ENCODE measurements at regions not wholly inside any gene's neighbourhood (a gene's known extent, or its start where the extent isn't known, plus 50 kb on each side); places are given as distances from the start of the nearest gene placed in this dataset.
"Not testable (repeated sequence)": the region's sequence is repeated elsewhere in the genome, so short reads cannot be mapped to it uniquely, and the experiment has no call there.

DNA sequence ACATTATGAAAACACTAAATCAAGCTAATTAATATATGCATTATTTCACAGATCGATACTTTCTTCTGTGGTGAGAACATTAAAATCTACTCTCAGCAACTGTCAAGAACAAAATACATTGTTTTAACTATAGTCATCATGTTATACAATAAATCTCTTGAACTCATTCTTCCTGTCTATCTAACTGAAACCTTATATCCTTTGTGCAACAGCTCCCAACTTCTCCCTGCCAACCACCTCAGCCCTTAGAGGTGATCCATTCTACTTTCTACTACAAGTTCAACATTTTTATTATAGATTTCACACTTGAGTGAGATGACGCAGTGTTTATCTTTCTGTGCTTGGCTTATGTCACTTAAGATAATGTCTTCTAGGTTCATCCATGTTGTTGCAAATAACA, 535.2 kb upstream of the CRIM1 start:
- no peaks in the 10 kb centered on the region for H3K36me3 Mint-ChIP-seq (ENCODE audit: low read depth)
- H3K4me3 Mint-ChIP-seq (ENCODE audit: unreplicated experiment), result no peak overlapping the region
- TF ChIP-seq CTCF (IDR thresholded peaks at IDR 0.05), result no peak
- H3K4me1 Mint-ChIP-seq (ENCODE audit: low read depth), result no peaks in the 10 kb centered on the region
- H3K9me3 Mint-ChIP-seq (ENCODE audit: low read depth), result no peaks in the 10 kb centered on the region
- DNase-seq (ENCODE audit: low spot score), result no peak
- H3K27ac Mint-ChIP-seq (ENCODE audit: unreplicated experiment), result no peak overlapping the region
- peaks cover 23% of the 10 kb centered on the region for H3K27me3 Mint-ChIP-seq (ENCODE audit: low read depth)

DNA sequence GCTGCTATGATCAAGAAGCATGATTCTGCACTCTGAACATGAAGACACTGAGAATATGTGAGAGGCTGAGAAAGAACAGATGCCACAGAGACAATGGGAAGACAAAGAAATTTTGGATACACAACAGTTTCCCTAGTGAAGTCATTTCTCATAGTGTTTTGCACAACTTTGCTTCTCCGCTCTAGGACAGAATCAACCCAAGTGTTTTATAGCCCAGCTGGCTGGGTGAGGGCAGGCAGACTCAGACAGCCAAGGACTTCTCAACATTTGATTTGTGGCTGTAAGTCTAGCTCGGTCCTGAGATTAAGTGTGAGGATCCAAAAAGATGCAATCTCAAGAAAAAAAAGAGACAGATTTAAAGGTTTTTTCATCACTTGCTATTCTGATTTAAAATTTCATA, 536.5 kb upstream of the CRIM1 start:
- Mint-ChIP-seq H3K9me3 (ENCODE audit: low read depth) (no peaks in the 10 kb centered on the region), H3K4me1 (ENCODE audit: low read depth) (no peaks in the 10 kb centered on the region), H3K27ac (ENCODE audit: unreplicated experiment) (no peak overlapping the region), H3K36me3 (ENCODE audit: low read depth) (no peaks in the 10 kb centered on the region), H3K4me3 (ENCODE audit: unreplicated experiment) (no peak overlapping the region), H3K27me3 (ENCODE audit: low read depth) (peaks cover 22% of the 10 kb centered on the region)
- no peak for TF ChIP-seq CTCF (IDR thresholded peaks at IDR 0.05)
- no peak for DNase-seq (ENCODE audit: low spot score)

GRCh38 chr2:35818359-35818758, 537.2 kb upstream of the CRIM1 start:
- peaks cover 20% of the 10 kb centered on the region for H3K27me3 Mint-ChIP-seq (ENCODE audit: low read depth)
- H3K4me1 Mint-ChIP-seq (ENCODE audit: low read depth); H3K36me3 Mint-ChIP-seq (ENCODE audit: low read depth); H3K27ac Mint-ChIP-seq (ENCODE audit: unreplicated experiment); H3K9me3 Mint-ChIP-seq (ENCODE audit: low read depth); DNase-seq (ENCODE audit: low spot score); H3K4me3 Mint-ChIP-seq (ENCODE audit: unreplicated experiment): not testable (repeated sequence)

DNA sequence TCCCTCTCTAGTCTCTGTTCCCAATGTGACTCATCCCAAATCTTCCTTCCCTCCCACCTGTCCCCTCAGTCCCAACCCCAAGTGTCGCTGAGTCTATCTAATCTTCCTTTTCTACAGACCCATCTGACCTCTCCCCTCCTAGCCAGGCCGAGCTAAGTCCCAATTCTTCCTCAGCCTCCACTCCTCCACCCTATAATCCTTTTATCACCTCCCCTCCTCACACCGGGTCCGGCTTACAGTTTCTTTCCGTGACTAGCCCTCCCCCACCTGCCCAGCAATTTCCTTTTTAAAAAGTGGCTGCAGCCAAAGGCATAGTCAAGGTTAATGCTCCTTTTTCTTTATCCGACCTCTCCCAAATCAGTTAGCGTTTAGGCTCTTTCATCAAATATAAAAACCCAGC, 541.0 kb upstream of the CRIM1 start:
- H3K27ac Mint-ChIP-seq (ENCODE audit: unreplicated experiment); H3K36me3 Mint-ChIP-seq (ENCODE audit: low read depth); H3K4me3 Mint-ChIP-seq (ENCODE audit: unreplicated experiment); H3K9me3 Mint-ChIP-seq (ENCODE audit: low read depth); H3K4me1 Mint-ChIP-seq (ENCODE audit: low read depth); DNase-seq (ENCODE audit: low spot score): not testable (repeated sequence)
- H3K27me3 Mint-ChIP-seq (ENCODE audit: low read depth), result peaks cover 12% of the 10 kb centered on the region

DNA sequence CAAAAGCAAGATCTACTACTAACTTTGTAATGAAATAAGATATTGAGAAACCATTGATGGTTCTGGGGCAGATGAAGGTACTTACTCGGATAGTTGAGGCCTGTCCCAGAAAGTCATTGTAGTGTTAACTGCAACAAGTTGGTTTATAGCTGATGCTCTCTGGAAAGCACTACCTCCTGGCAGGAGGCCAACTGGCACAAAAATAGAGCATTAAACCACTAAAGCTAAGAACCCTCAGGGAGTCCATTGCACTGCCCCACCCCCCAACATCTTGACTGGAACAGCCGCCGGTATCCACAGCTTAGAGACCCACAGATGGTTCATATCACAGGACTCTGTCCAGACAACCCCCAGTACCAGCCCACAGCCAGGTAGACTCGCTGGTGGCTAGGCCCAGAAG, 552.5 kb upstream of the CRIM1 start:
- no peak overlapping the region for H3K27ac Mint-ChIP-seq (ENCODE audit: unreplicated experiment)
- no peak overlapping the region for H3K4me3 Mint-ChIP-seq (ENCODE audit: unreplicated experiment)
- H3K36me3 Mint-ChIP-seq (ENCODE audit: low read depth), result peaks cover 2% of the 10 kb centered on the region
- peaks cover 33% of the 10 kb centered on the region for H3K9me3 Mint-ChIP-seq (ENCODE audit: low read depth)
- no peaks in the 10 kb centered on the region for H3K4me1 Mint-ChIP-seq (ENCODE audit: low read depth)
- no peak for TF ChIP-seq CTCF (IDR thresholded peaks at IDR 0.05)
- DNase-seq (ENCODE audit: low spot score), result no peak
- H3K27me3 Mint-ChIP-seq (ENCODE audit: low read depth), result peaks cover 14% of the 10 kb centered on the region

GRCh38 chr2:35794796-35795450, 560.7 kb upstream of the CRIM1 start:
- no peaks in the 10 kb centered on the region for H3K36me3 Mint-ChIP-seq (ENCODE audit: low read depth)
- TF ChIP-seq CTCF (IDR thresholded peaks at IDR 0.05), result no peak
- H3K27me3 Mint-ChIP-seq (ENCODE audit: low read depth), result peaks cover 13% of the 10 kb centered on the region
- no peak for DNase-seq (ENCODE audit: low spot score)
- H3K4me3 Mint-ChIP-seq (ENCODE audit: unreplicated experiment), result no peak overlapping the region
- H3K4me1 Mint-ChIP-seq (ENCODE audit: low read depth), result no peaks in the 10 kb centered on the region
- H3K9me3 Mint-ChIP-seq (ENCODE audit: low read depth), result peaks cover 2% of the 10 kb centered on the region
- H3K27ac Mint-ChIP-seq (ENCODE audit: unreplicated experiment), result no peak overlapping the region
